ENCODE measurements at regions not wholly inside any gene's neighbourhood (a gene's known extent, or its start where the extent isn't known, plus 50 kb on each side); places are given as distances from the start of the nearest gene placed in this dataset.

- DNase-seq (ENCODE audit: low spot score): no peak
These were observed 169.0 kb upstream of the IRX6 start for GRCh38 chr16:55154956-55155355.

- DNase-seq (ENCODE audit: low spot score): no peak
These were observed 168.2 kb upstream of the IRX6 start for GRCh38 chr16:55155815-55156214.

DNA sequence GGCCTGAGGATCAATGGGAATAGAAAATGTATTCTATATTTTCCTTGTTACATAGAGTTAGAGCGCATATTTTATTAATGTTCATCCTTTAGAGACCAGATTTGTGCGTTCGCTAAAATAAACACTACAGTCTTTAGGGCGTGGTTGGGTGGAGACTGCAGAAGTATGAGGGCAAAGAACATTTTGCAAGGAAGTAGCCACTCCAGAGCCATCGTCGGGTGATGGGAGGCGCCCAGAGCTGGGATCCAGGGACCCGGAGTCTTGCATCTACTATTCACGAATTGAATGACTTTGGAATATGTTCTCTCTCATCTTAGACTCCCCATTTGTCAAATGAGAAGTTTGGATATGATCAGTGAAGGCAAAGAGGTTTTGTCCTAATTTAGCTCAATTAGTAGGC lies 154.2 kb upstream of the IRX6 start:
- no peak for DNase-seq (ENCODE audit: low spot score)

DNA sequence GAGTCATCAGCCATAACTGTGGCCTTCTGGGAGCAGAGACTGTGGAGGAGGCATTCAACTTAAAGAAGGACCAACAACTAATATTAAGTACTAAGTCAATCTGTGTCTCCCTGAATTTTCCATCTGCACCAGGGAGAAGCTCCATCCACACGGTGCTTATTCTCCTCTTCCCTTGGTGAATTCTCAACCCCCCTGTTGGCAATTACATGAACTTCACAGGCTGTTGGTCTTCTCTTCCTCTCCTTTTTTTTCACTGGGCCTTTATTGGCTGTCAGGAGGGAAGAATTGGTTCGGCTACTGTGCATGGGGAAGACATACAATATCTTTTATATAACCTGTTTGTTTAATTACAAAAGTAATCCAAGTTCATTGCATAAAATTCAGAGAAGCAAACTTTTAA lies 152.8 kb upstream of the IRX6 start:
- no peak for DNase-seq (ENCODE audit: low spot score)

GRCh38 chr16:55175389-55175788 lies 148.6 kb upstream of the IRX6 start:
- no peak for DNase-seq (ENCODE audit: low spot score)

DNA sequence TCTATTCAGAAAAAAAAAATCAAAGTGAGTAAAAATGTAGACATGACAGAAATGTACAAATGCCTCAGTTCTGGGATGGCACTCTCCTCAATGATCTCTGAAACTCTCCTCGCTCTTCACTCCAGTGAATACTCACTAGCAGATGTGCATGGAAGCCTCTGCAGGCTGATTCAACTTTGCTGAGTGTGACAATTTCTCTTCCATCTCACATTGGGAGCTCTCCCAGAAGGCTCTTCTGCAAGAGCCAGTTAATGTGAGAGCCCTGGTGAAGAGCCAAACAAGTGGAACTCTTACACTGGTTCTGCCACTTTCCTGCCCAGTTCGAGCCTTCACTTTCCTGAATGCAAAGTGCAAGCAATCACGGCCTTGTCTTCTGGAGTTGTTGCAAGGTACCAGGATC lies 147.1 kb upstream of the IRX6 start:
- DNase-seq (ENCODE audit: low spot score): no peak

- no peak for DNase-seq (ENCODE audit: low spot score)
These were observed 144.6 kb upstream of the IRX6 start for GRCh38 chr16:55179411-55179810.

- no peak for DNase-seq (ENCODE audit: low spot score)
These were observed 144.0 kb upstream of the IRX6 start for GRCh38 chr16:55179852-55180585.

DNA sequence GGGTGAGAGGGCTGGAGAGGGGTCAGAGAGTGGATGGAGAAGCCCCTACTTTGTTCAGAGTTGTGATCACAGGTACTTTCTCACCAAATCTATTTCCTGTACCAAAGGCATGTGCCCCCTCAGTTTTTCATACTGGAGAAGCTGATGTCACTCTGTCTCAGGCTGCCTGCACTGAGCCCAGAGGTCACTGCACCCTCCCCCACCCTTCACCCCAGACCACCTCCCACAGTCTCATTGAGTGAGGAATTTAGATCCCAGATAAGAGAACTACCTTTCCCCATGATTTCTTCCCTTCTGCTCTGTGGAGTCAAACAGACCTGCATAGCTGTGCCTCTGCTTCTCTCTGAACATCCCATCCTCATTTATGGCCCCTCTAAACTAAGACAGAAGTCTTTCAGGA lies 140.0 kb upstream of the IRX6 start:
- no peak for DNase-seq (ENCODE audit: low spot score)

GRCh38 chr16:55184619-55185018 lies 139.4 kb upstream of the IRX6 start:
- no peak for DNase-seq (ENCODE audit: low spot score)

- no peak for DNase-seq (ENCODE audit: low spot score)
These were observed 134.8 kb upstream of the IRX6 start for GRCh38 chr16:55189224-55189623.

- no peak for DNase-seq (ENCODE audit: low spot score)
These were observed 134.0 kb upstream of the IRX6 start for GRCh38 chr16:55189682-55190636.

GRCh38 chr16:55192734-55193133 lies 131.3 kb upstream of the IRX6 start:
- DNase-seq (ENCODE audit: low spot score): no peak

DNA sequence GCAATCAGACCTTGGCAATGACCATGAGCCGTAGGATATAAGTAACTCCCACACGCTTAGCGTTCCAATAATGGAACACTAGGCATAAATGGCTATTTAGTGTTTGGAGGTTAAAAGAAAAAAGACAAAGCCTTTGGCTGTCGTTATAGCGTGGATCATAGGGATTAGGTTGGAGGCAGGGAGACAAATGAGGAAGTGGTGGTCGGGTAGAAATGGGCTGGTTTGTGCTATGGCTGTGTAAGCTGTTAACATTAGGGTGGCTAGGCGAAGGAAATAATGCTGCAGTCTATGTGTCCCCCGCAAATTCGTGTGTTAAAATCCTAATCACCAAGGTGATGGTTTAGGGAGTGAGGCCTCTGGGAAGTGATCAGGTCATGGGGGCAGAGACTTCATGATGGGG lies 120.4 kb upstream of the IRX6 start:
- DNase-seq (ENCODE audit: low spot score): no peak

- DNase-seq (ENCODE audit: low spot score): no peak
These were observed 119.9 kb upstream of the IRX6 start for GRCh38 chr16:55204069-55204468.

GRCh38 chr16:55204923-55205322 lies 119.1 kb upstream of the IRX6 start:
- no peak for DNase-seq (ENCODE audit: low spot score)

- no peak for DNase-seq (ENCODE audit: low spot score)
These were observed 116.1 kb upstream of the IRX6 start for GRCh38 chr16:55207693-55208428.

GRCh38 chr16:55209626-55210025 lies 114.4 kb upstream of the IRX6 start:
- DNase-seq (ENCODE audit: low spot score): no peak

DNA sequence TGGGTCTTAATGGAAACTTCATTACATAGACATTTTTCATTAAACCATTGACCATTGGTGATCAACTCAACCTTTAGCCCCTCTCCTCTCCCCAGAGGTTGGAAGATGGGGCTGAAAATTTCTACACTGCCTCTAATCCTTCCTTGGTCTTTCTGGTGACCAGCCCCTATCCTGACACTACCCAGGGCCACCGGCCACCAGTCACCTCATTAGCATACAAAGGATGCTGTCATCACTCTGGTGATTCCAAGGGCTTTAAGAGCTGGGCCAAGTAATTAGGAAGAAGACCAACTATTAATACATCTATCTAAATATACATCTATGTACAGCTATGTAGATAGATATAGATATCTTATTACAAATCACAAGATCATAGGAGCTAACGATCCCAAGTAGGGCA lies 111.2 kb upstream of the IRX6 start:
- DNase-seq (ENCODE audit: low spot score): no peak

DNA sequence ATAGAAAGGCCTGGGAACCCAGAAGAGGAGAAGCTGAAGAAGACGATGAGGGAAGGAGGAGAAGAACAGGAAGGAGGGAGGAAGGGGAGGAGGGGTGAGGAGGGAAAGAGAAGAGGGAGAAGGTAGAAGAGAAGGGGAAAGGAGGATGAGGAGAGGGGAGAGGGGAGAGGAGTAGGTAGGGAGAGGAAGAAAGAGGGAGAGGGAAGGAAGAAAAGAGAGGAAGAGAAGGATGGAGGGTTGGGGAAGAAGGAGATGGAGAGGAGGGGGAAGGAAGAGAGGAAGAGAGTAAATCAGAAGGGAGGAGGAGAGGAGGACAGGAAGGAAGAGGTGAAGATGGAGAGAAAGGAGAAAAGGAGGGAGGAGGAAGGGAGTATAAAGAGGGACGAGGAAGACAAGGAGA lies 109.6 kb upstream of the IRX6 start:
- DNase-seq (ENCODE audit: low spot score): no peak

DNA sequence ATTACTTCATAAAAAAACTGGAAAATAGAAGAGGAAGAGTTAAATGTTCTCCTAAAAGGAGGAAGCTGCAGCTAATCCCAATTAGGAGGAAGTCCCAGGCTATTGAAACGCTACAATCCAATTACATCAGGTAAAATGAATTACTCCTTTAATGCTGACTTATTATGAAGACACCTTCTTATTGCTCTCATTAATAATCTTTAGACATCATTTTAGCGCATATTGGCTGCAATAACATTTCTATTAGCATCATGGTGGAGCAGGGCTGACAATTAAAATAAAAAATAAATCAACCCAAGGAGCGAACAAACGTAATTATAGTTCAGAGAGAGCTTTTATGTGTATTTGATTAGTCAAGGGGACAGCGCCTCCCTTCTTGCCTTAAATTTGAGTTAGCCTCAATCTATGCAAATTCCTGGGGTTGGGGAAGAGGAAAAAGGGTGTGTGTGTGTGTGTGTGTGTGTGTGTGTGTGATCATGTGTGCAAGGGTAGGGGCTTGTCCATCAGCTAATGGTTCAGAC lies 109.0 kb upstream of the IRX6 start:
- no peak for DNase-seq (ENCODE audit: low spot score)

DNA sequence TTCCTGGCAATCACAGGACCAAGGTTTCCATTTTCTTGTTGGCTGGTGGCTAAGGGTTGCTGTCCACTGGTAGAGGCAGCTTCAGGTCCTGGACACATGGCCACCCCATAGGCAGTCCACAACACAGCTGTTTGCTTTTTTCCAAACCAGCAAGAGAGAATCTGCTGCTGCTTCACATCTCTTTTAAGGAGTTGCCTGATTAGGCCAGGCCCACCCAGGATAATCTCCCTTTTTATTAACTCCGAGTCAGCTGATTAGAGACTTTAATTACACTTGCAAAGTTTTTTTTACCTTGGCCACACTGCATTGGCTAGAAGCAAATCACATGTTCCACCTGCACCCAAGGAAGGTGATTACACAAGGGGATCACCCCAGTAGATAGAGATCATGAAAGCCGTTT lies 106.6 kb upstream of the IRX6 start:
- DNase-seq (ENCODE audit: low spot score): no peak

Data from ureter (tissue), 1 donor.